Keratinocyte (primary cell): ENCODE measurements at regions not wholly inside any gene's neighbourhood (a gene's known extent, or its start where the extent isn't known, plus 50 kb on each side); places are given as distances from the start of the nearest gene placed in this dataset.

Experiments
- CTCF ChIP-seq, 3 experiments: IDR thresholded peaks in 1 of 3; conservative IDR thresholded peaks in 1 of 3; optimal IDR thresholded peaks in 1 of 3; 2 replicates in 2 of 3; 3 replicates in 1 of 3; pipeline versions ENCODE3 to v1.5.1; 2011; ENCODE audit warnings: low read length in 3 of 3, mild to moderate bottlenecking in 3 of 3, moderate library complexity in 2 of 3, control low read depth in 1 of 3, inconsistent platforms in 1 of 3; ENCODE audit not compliant: insufficient read depth in 2 of 3; ENCODE audit errors: extremely low read depth in 1 of 3
- EZH2 ChIP-seq: IDR thresholded peaks from one replicate; pipeline ENCODE4 v1.6.1; 2012; ENCODE audit warnings: inconsistent platforms, mild to moderate bottlenecking, low read length, moderate library complexity

- TF ChIP-seq CTCF (optimal IDR thresholded peaks at IDR 0.05 in 1 of 3, IDR thresholded peaks at IDR 0.05 in 1 of 3, conservative IDR thresholded peaks at IDR 0.05 in 1 of 3; ENCODE audit: extremely low read depth in 1 of 3, insufficient read depth in 2 of 3, low read length in 3 of 3) (no peak), EZH2 (no peak)
These were observed 435.9 kb downstream of the SLCO4C1 start for GRCh38 chr5:101860145-101860544.
